NCI-H1436 treated with DMSO at 0.1 percent for 48 hours (cell line): ENCODE measurements at regions not wholly inside any gene's neighbourhood (a gene's known extent, or its start where the extent isn't known, plus 50 kb on each side); places are given as distances from the start of the nearest gene placed in this dataset.

Experiments
- DNase-seq: peaks from one replicate; lab custom pipeline; 2025; lab: John Stamatoyannopoulos, UW

DNA sequence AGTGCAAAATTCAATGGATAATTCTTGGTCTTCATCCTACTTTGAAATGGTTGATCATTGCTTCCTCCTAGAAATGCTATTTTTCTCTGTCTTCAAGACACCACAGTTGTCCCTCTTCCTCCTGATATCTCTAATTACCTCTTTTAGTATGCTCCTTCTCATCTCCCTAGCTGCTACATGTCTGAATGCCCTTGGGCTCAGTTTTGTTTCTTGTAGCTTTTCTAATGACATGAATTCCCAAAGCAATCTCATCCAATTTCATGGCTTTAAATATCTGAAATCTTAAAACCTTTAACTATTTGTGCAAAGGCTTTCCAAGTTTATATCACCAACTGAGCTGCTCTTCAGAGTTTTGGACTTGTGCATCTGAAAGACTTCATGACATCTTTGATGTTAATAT is 120.2 kb upstream of the RGS17 start:
- DNase-seq = no peak

DNA sequence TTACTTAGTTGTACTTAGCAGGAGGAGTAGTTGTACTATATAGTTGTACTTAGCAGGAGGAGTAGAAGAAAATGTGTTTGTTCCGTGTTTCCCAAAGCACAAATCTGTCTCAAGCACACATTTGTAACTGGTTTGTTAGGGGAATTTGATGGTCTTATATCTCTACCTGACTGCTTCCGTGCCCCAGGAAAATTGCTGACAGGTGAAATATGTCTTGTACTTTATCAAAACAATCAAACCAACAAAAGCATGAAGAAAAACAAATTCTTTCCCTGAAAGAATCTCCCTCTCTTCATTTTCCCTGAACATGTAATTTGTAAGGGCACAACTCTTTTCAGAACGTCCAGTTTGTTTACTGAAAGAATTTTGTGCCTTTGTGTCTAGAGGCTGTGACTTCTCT is 106.6 kb upstream of the RGS17 start:
- DNase-seq = no peak

DNA sequence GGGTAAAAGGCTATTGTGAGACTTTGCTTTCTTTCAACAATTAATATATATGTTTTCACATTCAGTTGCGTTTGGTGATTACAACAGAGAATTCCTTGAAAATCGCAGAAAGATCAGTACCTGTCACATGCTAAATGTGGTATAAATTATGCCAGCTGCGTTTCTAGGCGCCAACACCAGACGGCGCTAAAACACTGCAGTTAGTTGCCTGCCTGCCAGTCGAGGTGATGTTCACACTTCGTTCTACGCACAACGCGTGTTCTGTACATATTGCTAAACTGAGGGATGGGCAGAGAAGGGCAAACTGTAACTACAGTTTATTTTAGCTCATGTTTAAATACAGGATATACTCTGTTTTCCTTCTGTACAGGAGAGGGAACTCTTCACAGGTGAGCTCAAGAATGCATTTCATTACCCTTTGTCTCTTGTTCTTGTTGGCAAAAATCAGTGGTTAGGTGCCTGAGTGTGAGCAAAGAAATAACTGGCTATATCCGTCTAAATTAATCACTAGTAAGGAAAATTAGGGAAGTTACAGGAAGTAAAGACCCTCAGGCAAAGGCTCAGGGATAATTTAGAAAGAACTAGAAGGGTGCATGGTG is 100.1 kb upstream of the RGS17 start:
- DNase-seq = no peak

DNA sequence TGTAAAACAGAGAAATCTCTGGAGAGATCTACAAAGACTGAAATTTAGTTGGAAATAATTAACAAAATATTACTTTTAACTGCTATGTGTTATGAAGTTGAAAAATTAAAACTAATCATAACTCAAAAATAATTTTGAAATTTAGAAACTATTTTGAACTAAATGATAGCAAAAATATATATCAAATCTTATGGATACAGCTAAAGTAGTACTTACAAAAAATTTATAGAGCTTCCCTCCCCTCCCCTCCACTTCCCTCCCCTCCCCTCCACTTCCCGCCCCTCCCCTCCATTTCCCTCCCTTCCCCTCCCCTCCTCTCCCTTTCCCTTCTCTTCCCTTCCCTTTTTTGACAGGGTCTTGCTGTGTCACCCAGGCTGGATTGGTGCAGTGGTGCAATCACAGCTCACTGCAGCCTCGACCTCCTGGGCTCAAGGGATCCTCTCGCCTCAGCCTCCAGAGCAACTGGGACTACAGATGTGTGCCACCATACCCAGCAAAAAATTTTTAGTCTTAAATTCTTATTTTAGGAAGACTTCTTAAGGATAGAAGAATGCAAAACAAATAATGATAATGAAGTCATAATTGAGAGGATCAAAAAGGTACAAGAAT is 87.2 kb upstream of the RGS17 start:
- no peak for DNase-seq

DNA sequence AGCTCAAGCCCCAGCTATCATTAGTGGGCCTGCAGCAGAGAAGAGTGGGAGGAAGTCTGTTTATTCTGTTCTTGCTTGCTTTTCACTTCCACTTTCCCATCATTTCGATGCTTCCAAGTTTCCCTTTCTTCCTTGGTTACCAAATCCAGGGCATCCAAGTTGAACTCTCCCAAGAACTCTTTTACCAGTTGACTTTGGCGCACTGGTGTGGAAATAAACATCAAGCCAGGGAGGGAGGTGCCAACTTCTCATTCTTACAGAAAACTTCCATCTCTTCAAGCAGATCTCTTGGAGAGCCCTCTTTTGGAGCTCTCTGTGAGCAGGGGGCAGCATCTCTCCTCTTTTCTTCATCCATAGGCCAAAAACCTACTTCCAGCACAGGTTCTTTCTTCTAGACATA is 85.7 kb upstream of the RGS17 start:
- DNase-seq = no peak

DNA sequence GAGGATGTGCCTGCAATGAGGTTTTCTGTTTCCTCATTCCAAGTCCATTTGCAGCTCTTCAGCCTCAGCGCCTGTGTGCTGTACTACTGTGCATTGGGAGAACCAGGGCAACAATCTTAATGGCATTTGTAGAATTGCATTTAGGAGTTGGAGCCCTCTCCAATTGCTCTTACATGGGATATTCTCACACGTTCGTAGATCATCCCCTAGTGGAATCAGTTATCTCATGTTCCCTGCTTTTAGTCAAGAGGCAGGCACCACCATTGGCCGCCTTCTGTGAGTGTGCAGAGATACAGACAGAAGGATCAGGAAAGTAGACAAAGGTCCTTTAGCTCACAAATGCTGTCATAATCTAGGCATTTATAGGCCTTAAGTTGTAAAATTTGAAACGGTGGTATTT is 84.2 kb upstream of the RGS17 start:
- DNase-seq = no peak

DNA sequence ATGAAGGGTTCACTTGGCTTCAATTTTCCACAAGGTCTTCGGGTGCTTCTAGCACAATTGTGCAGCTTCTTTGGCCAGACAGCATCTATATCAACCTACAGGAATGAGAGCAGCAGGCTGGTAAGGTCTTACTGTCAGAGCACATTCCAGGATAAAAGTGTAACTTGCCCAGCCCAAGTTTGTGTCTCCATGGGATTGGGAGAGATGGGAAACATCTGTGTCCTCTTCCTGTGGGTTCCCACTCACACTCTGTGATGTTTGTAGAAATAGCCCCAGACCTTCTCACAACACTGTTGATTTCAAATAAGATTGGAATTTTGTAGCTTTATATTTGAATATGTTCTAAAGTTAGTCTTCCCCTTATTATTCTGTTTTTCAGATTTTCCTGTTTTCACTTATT is 83.4 kb upstream of the RGS17 start:
- DNase-seq = no peak

DNA sequence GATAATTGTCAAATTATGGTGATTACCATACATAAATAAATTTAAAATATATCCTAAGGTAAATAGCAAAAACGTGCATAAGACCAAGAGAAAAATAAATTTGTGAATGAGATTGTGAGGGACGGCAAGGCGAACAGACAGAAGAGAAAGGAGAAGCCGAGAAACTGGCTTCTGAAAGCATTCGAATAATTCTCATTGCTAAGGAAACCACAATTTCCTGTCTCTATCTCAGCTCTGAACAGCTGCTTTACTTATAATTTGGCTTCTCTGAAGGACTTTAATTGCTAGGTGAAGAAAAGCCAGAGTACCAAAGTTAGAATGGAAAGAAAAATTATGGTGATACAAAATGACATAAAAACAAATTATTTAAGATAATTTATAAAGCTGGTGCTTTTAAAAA is 79.0 kb upstream of the RGS17 start:
- no peak for DNase-seq

DNA sequence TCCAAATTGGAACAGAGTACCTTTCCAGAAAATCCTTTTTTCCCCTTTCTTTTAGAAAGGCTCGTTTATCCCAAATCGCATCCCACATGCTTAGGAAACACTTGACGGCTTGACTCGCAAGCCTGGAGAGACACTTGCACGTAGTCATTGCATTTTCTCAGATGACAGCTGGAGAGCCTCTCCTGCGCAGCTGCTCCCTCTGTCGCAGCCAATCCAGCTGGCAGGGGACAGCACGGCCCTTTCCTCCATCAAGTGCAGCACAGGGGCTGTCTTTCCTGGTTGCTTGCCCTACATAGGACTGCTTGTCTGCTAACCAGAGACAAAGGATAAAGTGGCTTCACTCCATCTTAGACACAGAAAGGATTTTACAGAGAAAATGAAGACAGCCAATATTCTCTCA is 77.6 kb upstream of the RGS17 start:
- no peak for DNase-seq

DNA sequence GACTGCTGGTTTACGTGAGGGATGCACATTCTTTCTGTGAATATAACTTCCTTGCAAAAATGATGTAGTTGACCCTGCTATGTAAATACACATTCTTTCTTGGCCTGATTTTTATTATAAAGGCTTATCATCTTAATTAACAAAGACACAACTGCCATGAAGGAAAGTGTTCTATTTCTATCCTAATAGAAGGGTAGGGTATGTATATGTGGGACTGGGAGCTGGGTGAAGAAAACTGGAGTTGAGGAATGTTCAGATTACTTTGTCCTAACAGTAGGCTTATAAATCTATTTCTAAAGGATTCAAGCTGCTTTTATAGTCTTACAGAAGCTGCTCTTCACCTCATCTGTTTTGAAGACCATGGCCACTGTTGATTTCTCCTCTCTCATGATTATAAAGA is 76.5 kb upstream of the RGS17 start:
- no peak for DNase-seq

DNA sequence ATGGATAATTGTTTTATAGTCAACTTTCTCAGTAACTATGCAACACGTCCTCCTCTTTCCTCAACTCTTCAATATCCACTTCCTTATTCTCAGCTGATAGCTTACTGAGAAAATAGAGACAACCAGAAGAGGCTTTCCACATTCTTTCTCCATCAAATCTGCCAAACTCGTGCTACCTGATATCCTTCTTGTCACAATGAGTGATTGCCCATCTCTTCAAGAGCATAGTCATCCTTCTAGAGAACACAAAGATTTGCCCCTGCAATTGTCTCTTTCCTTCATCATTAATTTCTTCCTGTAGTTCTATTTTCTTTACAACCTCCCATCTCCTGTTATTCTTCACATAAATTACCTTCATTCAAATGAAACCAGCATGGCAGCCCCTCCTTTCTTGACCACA is 75.9 kb upstream of the RGS17 start:
- no peak for DNase-seq

DNA sequence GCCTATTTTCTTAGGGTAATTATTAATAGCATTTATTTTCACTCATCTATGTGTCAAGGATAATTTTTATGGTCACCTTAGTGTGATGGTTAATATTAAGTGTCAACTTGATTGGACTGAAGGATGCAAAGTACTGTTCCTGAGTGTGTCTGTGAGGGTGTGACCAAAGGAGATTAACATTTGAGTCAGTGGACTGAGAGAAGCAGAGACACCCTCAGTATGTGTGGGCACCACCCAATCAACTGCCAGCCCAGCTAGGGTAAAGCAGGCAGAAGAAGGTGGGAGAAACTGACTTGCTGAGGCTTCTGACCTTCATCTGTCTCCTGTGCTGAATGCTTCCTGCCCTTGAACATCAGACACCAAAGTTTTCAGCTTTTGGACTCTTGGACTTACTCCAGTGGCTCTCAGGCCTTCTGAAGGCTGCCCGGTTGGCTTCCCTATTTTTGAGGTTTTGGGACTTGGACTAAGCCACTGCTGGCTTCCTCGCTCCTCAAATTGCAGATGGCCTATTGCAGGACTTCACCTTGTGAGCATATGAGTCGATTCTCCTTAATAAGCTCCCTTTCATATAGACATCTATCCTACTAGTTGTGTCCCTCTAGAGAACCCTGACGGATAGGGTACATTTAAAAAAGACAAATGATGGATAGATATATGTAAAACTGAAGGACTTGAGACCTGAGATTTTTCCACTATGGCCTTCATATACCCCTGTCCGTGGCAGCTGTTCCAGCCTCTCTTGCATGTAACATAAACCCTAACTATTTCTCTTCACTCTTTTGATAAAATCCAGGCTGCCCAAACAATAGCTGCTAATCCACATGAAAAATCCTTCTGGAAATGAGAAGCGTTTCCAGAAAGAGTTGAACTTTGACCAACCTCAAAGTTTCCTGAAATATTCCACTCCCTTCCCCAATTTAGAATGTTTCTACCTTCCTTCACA is 62.1 kb upstream of the RGS17 start:
- no peak for DNase-seq

DNA sequence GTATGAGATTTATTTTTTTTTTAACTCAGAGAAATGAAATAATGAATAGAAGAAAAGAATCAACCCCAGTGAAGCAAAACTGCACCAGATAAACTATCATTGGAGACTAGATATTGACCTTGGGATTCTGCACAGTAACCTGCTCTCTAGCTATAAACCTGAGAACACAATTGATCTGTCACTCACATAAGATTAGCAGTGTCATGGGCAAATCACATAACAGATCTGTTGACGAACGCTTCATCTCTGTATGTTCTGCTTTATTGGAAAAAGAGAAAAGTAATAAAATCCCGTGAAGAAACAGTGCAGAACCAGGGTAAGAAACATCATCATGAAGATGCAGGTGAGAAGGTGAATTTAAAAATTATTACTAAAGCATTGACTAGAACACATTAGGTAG is 52.8 kb upstream of the RGS17 start:
- no peak for DNase-seq
